ENCODE measurements at regions not wholly inside any gene's neighbourhood (a gene's known extent, or its start where the extent isn't known, plus 50 kb on each side); places are given as distances from the start of the nearest gene placed in this dataset.
A peak's percentile ranks its signal among the peaks of the same experiment; 100 is the strongest.

GRCh38 chr5:167736992-167737391 is 554.5 kb upstream of the WWC1 start:
- Histone ChIP-seq H3K23ac (ENCODE audit: low read length in 2 of 2) (no peak overlapping the region), H3K27me3 (ENCODE audit: control insufficient read depth in 1 of 2, insufficient read depth in 1 of 2, low read length in 2 of 2) (no peaks in the 10 kb centered on the region), H2AK5ac (ENCODE audit: low read length, severe bottlenecking) (no peak overlapping the region), H4K8ac (ENCODE audit: low read length) (no peak overlapping the region), H2BK5ac (ENCODE audit: low read depth, low read length, poor library complexity, severe bottlenecking) (no peak overlapping the region), H3K4ac (ENCODE audit: low read depth in 1 of 2, low read length in 2 of 2) (no peak overlapping the region), H3K4me3 (ENCODE audit: insufficient read depth in 1 of 2, low read depth in 1 of 2, low read length in 2 of 2) (no peak overlapping the region), H4K91ac (ENCODE audit: low read length) (no peak overlapping the region), H3K4me2 (ENCODE audit: low read length, poor library complexity, severe bottlenecking) (no peak overlapping the region), H3K14ac (ENCODE audit: low read length in 2 of 2) (no peak overlapping the region), H2AFZ (ENCODE audit: low read depth, low read length) (no peak overlapping the region), H2BK120ac (ENCODE audit: low read depth, low read length) (no peak overlapping the region), H2BK15ac (ENCODE audit: low read depth, poor library complexity, severe bottlenecking) (no peak overlapping the region), H3K4me1 (ENCODE audit: control insufficient read depth, insufficient read depth, low read depth, low read length) (no peaks in the 10 kb centered on the region), H2BK12ac (ENCODE audit: low read length in 2 of 2) (no peak overlapping the region), H3K9me3 (ENCODE audit: control insufficient read depth, low read length) (no peaks in the 10 kb centered on the region), H3K9ac (ENCODE audit: low read length) (no peak overlapping the region), H3K27ac (ENCODE audit: low read length, poor library complexity, severe bottlenecking) (no peak overlapping the region), H3K36me3 (ENCODE audit: control insufficient read depth in 1 of 2, insufficient read depth in 2 of 2, low read depth in 1 of 2, low read length in 2 of 2) (peaks cover 0 to 3% of the 10 kb centered on the region in 2 experiments), H3K18ac (ENCODE audit: low read depth in 1 of 2, low read length in 2 of 2) (no peak overlapping the region), H3K79me1 (replicated peaks; ENCODE audit: low read length, poor library complexity, severe bottlenecking) (no peaks in the 10 kb centered on the region)
- DNase-seq, result no peak
- WGBS, result 97% methylated on average over 12 of the region's 12 CpGs

- 86% methylated on average over 2 of the region's 4 CpGs for WGBS
These were observed 547.6 kb upstream of the WWC1 start for GRCh38 chr5:167743695-167744464.

GRCh38 chr5:167745868-167746267 is 545.6 kb upstream of the WWC1 start:
- Histone ChIP-seq H3K9me3 (ENCODE audit: control insufficient read depth, low read length) (no peaks in the 10 kb centered on the region), H3K4me3 (ENCODE audit: insufficient read depth in 1 of 2, low read depth in 1 of 2, low read length in 2 of 2) (no peak overlapping the region), H3K4me2 (ENCODE audit: low read length, poor library complexity, severe bottlenecking) (no peak overlapping the region), H3K36me3 (ENCODE audit: control insufficient read depth in 1 of 2, insufficient read depth in 2 of 2, low read depth in 1 of 2, low read length in 2 of 2) (no peaks in the 10 kb centered on the region), H3K18ac (ENCODE audit: low read depth in 1 of 2, low read length in 2 of 2) (no peak overlapping the region), H3K79me1 (replicated peaks; ENCODE audit: low read length, poor library complexity, severe bottlenecking) (no peaks in the 10 kb centered on the region), H2BK15ac (ENCODE audit: low read depth, poor library complexity, severe bottlenecking) (no peak overlapping the region), H2AK5ac (ENCODE audit: low read length, severe bottlenecking) (peak overlapping the region; percentile 45), H3K27ac (ENCODE audit: low read length, poor library complexity, severe bottlenecking) (no peak overlapping the region), H3K4me1 (ENCODE audit: control insufficient read depth, insufficient read depth, low read depth, low read length) (peaks cover 11% of the 10 kb centered on the region), H3K4ac (ENCODE audit: low read depth in 1 of 2, low read length in 2 of 2) (no peak overlapping the region), H3K14ac (ENCODE audit: low read length in 2 of 2) (no peak overlapping the region), H2BK12ac (ENCODE audit: low read length in 2 of 2) (no peak overlapping the region), H2BK120ac (ENCODE audit: low read depth, low read length) (no peak overlapping the region), H4K8ac (ENCODE audit: low read length) (no peak overlapping the region), H2AFZ (ENCODE audit: low read depth, low read length) (no peak overlapping the region), H3K23ac (ENCODE audit: low read length in 2 of 2) (no peak overlapping the region), H3K9ac (ENCODE audit: low read length) (no peak overlapping the region), H4K91ac (ENCODE audit: low read length) (no peak overlapping the region), H2BK5ac (ENCODE audit: low read depth, low read length, poor library complexity, severe bottlenecking) (no peak overlapping the region), H3K27me3 (ENCODE audit: control insufficient read depth in 1 of 2, insufficient read depth in 1 of 2, low read length in 2 of 2) (no peaks in the 10 kb centered on the region)
- DNase-seq, result no peak
- WGBS, result 79% methylated on average over 6 of the region's 6 CpGs

More at GRCh38 chr5:167743695-167744464, 547.6 kb upstream of the WWC1 start:
- DNase-seq, result peak; percentile 48
- Histone ChIP-seq H3K9ac (ENCODE audit: low read length) (peak overlapping the region; percentile 4), H3K4me1 (ENCODE audit: control insufficient read depth, insufficient read depth, low read depth, low read length) (peaks cover 7% of the 10 kb centered on the region), H3K4ac (ENCODE audit: low read depth in 1 of 2, low read length in 2 of 2) (no peak overlapping the region), H3K23ac (ENCODE audit: low read length in 2 of 2) (no peak overlapping the region), H3K36me3 (ENCODE audit: control insufficient read depth in 1 of 2, insufficient read depth in 2 of 2, low read depth in 1 of 2, low read length in 2 of 2) (no peaks in the 10 kb centered on the region), H3K4me2 (ENCODE audit: low read length, poor library complexity, severe bottlenecking) (no peak overlapping the region), H2BK12ac (ENCODE audit: low read length in 2 of 2) (no peak overlapping the region), H2AFZ (ENCODE audit: low read depth, low read length) (no peak overlapping the region), H2BK120ac (ENCODE audit: low read depth, low read length) (no peak overlapping the region), H3K9me3 (ENCODE audit: control insufficient read depth, low read length) (no peaks in the 10 kb centered on the region), H3K18ac (ENCODE audit: low read depth in 1 of 2, low read length in 2 of 2) (no peak overlapping the region), H4K8ac (ENCODE audit: low read length) (no peak overlapping the region), H3K27me3 (ENCODE audit: control insufficient read depth in 1 of 2, insufficient read depth in 1 of 2, low read length in 2 of 2) (no peaks in the 10 kb centered on the region), H3K4me3 (ENCODE audit: insufficient read depth in 1 of 2, low read depth in 1 of 2, low read length in 2 of 2) (no peak overlapping the region), H3K14ac (ENCODE audit: low read length in 2 of 2) (no peak overlapping the region), H3K27ac (ENCODE audit: low read length, poor library complexity, severe bottlenecking) (peak overlapping the region; percentile 86), H3K79me1 (replicated peaks; ENCODE audit: low read length, poor library complexity, severe bottlenecking) (no peaks in the 10 kb centered on the region), H2BK15ac (ENCODE audit: low read depth, poor library complexity, severe bottlenecking) (no peak overlapping the region), H4K91ac (ENCODE audit: low read length) (no peak overlapping the region), H2AK5ac (ENCODE audit: low read length, severe bottlenecking) (peak overlapping the region; percentile 79), H2BK5ac (ENCODE audit: low read depth, low read length, poor library complexity, severe bottlenecking) (peak overlapping the region; percentile 63)

DNA sequence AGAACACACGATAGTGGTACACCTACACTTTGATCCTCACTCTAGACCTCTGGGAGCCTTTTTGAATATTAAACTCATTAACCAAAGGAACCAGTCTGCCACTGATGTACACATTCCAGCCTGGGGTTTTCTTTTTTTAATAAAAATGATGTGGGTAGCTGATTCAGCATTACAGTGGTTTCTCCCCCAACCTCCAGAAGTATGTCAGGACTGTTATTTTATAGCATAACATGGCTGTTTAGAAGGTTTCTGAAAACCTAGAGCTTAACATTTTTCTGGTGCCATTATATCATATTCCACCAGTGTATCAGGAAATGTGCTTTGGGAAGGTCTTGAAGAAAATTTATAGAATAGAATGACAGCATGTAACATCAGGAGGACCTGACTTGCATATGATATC is 540.9 kb upstream of the WWC1 start:
- H3K18ac ChIP-seq (ENCODE audit: low read depth in 1 of 2, low read length in 2 of 2), result no peak overlapping the region

More for the DNA sequence above, 540.9 kb upstream of the WWC1 start:
- H3K4me1 ChIP-seq (ENCODE audit: control insufficient read depth, insufficient read depth, low read depth, low read length), result peaks cover 4% of the 10 kb centered on the region
- no peak overlapping the region for H3K23ac ChIP-seq (ENCODE audit: low read length in 2 of 2)
- no peaks in the 10 kb centered on the region for H3K27me3 ChIP-seq (ENCODE audit: control insufficient read depth in 1 of 2, insufficient read depth in 1 of 2, low read length in 2 of 2)
- no peak overlapping the region for H2BK12ac ChIP-seq (ENCODE audit: low read length in 2 of 2)
- H3K4me2 ChIP-seq (ENCODE audit: low read length, poor library complexity, severe bottlenecking), result no peak overlapping the region
- no peak overlapping the region for H3K14ac ChIP-seq (ENCODE audit: low read length in 2 of 2)
- no peak overlapping the region for H2AFZ ChIP-seq (ENCODE audit: low read depth, low read length)
- no peak for DNase-seq
- peak overlapping the region; percentile 11 for H2AK5ac ChIP-seq (ENCODE audit: low read length, severe bottlenecking)
- no peak overlapping the region for H3K9ac ChIP-seq (ENCODE audit: low read length)
- no peaks in the 10 kb centered on the region for H3K79me1 ChIP-seq (replicated peaks; ENCODE audit: low read length, poor library complexity, severe bottlenecking)
- no peak overlapping the region for H3K27ac ChIP-seq (ENCODE audit: low read length, poor library complexity, severe bottlenecking)
- no peak overlapping the region for H4K91ac ChIP-seq (ENCODE audit: low read length)
- no peak overlapping the region for H3K4me3 ChIP-seq (ENCODE audit: insufficient read depth in 1 of 2, low read depth in 1 of 2, low read length in 2 of 2)
- 63% methylated on average over 1 of the region's 1 CpG for WGBS
- H3K36me3 ChIP-seq (ENCODE audit: control insufficient read depth in 1 of 2, insufficient read depth in 2 of 2, low read depth in 1 of 2, low read length in 2 of 2), result no peaks in the 10 kb centered on the region
- H2BK5ac ChIP-seq (ENCODE audit: low read depth, low read length, poor library complexity, severe bottlenecking), result no peak overlapping the region
- H4K8ac ChIP-seq (ENCODE audit: low read length), result no peak overlapping the region
- H2BK15ac ChIP-seq (ENCODE audit: low read depth, poor library complexity, severe bottlenecking), result no peak overlapping the region
- no peak overlapping the region for H2BK120ac ChIP-seq (ENCODE audit: low read depth, low read length)
- no peak overlapping the region for H3K4ac ChIP-seq (ENCODE audit: low read depth in 1 of 2, low read length in 2 of 2)
- H3K9me3 ChIP-seq (ENCODE audit: control insufficient read depth, low read length), result no peaks in the 10 kb centered on the region
